Right renal pelvis (tissue), 4 donors: ENCODE measurements at regions not wholly inside any gene's neighbourhood (a gene's known extent, or its start where the extent isn't known, plus 50 kb on each side); places are given as distances from the start of the nearest gene placed in this dataset.

Source experiments
- DNase-seq, 4 donors: peaks; one replicate each; pipeline ENCODE4 v3.0.0-alpha.2; 2013; ENCODE audit warnings: low read depth in 4 of 4, low spot score in 3 of 4, missing footprints in 1 of 4

DNA sequence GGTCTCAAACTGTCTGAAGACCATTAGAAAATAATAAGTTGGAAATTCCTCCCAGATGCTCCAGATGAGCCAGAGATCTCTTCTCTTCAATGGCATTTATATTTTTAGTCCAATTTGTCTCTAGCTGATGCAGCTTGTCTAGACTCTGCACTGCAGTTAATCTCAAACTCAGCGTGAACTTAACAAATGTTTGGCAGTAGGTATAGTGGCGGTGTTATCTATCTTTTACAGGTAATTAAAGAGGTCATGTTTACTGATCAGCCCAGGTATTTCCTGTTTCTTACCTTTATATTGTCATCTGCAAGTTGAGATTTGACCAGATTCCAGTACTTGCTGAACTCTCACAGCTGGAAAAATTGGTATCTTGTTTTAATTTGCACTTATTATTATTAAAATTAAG is 1024.5 kb upstream of the ADGRL2 start:
- no peak for DNase-seq

DNA sequence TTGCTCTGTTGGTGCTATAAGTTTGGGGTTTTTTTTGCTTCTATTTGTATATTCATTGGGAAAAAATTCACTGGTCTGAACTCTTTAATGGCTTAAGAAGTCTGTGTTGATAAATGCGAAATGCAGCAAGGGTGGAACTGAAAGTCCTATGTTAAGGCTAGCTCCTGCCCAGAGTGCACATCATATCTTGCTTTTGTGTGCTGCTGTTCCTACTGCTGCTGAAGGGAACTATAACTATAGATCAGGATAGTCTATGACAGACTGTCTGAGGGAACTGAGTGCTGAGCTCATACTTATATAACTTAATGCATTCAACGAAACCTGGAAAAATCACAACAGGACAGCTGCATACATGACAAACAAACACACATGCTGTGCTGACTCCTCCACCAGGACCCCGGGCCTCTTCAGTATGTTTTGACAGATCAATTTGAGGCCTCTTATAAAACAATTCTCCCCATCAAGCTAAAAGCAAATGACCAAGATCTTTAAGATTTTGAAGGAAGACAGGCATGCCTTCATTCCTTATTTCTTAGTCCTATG is 1031.5 kb upstream of the ADGRL2 start:
- DNase-seq = no peak

DNA sequence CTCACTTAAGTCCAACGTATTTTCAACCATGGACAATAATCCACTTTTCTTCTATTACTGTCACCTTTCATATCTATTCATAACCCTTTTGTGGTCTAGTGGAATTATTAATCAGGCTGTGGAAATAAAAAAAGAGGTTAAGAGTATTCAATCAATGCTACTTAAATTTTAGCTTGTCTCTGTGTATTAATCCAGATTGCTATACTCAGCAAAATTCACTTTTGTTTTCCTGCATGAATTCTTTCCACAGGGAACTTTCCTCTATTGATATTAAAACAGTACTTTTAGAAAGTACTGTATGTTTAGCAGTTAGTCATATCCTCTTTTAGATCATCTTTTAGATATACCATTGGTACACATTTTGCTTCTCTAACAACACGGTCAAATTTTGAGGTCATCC is 1033.0 kb upstream of the ADGRL2 start:
- DNase-seq = no peak

DNA sequence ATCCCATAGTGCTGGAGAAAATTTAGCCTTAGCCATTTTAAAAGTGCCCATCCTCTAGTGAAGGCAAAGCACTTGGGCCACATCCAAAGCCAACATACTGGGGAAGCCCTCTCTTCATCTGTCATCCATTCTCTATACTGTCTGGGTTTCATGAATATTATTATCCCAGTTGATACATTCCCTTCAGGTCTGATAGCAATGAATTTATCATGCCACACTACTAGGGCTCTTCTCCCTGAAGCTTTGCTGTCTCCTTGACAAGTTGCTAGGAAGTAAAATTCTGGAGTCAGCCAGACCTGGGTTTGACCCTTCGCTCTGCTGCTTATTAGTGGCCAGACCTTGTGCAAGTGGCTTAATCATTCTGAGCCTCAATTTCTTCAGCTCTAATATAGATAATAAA is 1041.4 kb upstream of the ADGRL2 start:
- no peak for DNase-seq

DNA sequence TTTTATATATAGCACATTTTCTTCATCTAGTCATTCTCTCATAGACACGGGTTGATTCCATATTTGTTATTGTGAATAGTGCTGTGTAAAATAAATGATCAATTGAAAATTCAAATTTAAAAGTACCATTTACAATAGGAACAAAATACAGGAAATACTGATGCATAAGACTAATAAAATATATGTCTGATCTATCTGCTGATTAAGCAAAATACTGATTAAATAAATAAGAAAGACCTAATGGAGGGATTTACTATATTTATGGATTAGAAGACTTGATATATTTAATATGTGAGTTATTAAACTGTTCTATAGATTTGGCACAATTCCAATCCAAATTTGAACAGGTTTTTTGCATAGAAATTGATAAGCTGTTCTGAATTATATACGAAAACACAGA is 1044.8 kb upstream of the ADGRL2 start:
- DNase-seq = no peak

DNA sequence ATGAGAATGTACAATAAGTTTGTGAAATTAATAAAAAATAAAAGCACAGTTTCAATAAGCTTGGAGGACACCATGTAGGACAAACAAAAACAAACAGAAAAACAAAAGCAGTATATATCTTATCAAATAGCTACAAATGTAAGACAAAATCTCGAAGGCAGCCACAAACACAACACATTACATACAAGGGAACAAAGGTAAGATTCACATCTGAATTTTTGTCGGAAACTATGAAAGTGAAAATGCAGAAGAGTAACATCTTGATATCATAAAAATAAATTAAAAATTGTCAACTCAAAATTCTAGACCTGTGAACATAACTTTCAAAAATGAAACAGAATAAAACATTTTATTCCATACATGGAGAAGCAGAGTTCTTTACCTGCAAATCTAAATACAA is 1049.5 kb upstream of the ADGRL2 start:
- DNase-seq = no peak

DNA sequence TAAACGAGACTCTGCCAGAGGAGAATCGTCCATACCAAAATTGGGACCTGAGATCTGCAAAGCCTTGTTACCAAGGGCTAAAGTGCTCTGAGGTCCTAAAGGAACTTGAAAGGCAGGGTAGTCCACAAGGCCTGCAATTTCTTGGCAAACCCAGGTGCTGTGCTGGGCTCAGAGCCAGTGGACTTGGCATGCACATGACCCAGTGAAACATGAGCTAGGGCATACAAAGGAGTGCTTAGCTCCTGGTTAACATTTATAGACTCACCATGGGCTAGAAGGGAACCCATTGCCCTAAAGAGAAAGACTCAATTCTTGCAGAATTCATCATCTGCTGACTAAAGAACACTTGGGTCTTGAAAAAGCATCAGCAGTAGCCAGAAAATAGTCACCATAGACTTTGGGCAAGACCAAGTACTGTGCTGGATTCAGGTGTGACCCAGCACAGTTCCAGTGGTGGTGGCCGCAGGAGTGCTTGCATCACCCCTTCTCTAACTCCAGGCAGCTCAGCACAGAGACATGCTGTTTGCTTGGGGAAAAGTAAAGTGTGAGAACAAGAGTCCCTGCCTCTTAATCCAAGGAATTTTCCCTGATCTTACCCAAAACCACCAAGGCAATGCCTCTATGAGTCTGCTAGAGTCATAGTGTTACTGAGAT is 1069.4 kb upstream of the ADGRL2 start:
- no peak for DNase-seq

DNA sequence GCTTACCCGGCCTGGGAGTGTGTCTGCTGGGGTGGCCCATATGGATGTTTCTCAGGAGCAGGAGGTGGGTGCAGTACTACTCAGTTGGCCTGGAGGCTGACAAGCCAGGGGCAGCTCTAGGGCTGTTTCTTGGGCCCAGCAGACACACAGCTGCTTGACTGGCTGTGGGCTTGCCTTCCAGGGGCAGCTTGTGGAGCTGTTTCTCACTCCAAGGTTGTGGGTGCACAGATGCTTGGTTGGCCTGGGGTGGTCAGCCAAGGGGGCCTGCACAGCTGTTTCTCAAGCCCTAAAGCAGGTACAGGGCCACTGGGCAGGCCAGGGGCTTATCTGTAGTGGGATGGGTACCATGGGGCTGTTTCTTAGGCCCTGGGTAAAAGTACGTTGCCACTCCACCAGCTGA is 1078.1 kb upstream of the ADGRL2 start:
- no peak for DNase-seq

DNA sequence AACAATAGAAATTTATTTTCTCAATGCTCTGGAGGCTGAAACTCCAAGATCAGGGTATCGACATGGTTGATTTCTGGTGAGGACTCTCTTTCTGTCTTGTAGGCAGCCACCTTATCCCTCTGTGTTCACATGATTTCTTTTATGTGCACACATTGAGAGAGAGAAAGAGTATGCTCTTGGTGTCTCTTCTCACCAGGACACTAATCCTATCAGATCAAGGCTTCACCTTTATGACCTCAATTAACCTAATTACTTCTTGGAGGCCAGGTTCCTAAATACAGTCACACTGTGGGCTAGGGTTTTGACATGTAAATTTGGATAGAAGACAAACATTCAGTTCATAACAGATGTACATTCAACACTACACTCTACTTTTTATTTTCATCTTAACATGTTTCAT is 1094.2 kb upstream of the ADGRL2 start:
- no peak for DNase-seq

DNA sequence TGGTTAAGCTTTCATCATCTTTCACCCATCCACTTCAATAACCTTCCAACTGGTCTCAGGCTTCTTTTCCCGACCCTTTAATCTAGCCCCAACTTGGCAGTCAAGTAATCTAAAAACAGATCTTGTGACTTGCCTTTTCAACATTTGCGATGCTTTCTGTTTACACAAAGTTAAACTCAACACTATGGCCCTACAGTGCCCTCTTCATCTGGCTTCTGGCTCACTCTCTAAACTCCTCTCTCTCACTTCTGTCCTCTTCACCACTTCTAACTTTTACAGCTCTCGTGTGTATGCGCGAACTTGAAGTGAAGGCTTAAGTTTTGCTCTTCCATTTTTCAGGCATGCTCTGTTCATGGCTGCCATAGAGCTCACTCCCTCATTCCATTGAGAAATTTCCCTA is 1122.3 kb upstream of the ADGRL2 start:
- DNase-seq = no peak

DNA sequence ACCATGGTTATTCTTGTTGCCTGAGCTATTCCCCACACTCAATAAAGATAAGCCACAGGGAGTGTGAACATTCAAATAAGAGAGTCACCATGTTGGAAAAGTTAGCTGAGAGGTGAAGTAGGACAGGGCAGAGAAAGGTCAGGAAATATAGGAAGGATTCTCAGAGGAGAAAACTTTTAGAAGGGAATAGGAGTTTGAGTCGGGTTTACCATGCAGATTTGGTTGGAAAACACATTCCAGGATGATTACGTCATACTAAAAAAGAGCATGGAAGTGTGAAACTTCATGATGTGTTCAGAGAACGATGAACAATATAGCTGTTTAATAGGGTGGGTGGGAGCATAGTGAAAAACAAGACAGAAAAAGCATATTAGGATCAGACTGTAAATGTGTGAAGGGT is 1125.3 kb upstream of the ADGRL2 start:
- DNase-seq = no peak

DNA sequence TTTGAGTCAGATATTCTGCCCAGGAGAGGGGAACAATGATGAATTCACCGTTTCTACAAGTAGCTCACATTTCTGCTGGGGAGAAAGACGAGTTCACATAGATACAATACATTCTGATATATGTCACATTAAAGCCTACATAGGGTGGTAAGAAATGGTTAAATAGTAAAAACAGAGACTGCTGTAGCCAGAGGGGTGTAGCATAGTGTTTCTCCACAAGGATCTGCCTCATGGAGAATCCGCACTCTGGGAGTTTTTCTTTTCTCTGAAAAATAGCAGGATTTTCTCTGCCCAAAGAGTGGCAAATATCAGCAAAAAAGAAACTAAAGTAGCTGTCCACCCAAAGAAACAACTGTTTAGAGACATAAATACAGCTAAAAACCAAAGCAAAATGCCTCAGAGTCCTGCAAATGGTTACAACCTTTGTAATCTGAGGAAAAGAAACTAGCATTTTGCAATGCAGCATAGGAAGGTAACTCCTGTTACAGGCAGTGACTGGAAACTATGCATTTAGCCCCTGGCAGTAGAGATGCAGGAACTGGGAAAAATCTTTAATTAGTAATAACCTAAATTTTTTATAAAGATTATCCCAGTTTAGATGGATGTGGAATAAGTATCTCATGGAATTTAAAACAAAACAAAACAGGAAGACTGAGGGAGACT is 1126.7 kb upstream of the ADGRL2 start:
- DNase-seq = no peak

DNA sequence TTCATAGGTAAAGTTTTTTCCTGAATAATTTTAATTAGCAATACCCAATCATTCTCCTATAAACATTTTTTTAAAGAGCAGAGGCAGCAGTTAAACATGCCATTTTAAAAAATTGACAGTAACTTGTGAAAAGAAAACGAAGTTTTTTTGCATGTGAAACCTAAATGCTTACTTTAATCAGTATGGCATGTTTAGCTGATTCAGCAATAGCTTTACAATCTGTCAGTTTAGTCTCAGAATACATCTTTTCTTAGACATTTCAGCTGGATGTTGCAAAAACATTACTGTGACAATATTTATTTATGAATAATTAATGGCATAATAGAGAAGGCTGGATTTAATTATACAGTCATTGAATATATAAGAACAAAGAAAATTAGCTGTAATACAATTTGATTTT is 1132.4 kb upstream of the ADGRL2 start:
- no peak for DNase-seq

DNA sequence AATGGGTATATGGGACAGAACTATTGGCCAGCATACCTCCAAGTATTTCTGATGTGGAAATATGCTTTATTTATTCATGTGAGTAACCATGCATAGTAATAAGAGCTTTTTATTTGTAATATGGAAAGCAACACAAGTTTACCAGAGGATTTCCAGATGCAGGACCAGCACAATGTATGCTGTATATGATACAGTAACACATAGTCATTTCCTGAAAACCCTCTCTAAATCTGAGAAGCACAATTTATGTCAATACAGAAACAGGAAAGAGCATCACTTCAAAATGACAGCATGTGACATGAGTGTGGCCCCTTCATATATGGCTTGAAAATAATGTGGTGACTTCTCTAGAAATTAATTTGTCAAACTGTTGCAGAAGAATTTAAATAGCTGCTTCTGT is 1134.7 kb upstream of the ADGRL2 start:
- no peak for DNase-seq

DNA sequence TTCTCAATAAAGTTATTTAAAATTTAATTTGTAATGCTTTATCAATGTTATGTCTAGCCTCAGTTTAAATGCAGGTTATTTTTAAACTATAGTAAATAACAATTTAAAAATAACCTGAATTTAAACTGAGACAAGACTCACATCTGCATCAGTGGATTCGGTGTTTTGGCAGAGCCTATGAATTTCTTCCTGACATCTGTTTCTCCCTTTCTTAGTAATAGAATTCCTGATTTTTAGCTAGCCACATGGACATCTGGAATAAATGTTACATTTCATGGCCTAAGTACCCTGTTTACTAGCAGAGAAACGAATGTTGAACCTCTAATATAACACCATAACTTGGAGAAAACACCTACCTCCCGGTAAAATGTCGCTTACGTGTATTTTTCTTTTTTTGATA is 1141.6 kb upstream of the ADGRL2 start:
- no peak for DNase-seq

DNA sequence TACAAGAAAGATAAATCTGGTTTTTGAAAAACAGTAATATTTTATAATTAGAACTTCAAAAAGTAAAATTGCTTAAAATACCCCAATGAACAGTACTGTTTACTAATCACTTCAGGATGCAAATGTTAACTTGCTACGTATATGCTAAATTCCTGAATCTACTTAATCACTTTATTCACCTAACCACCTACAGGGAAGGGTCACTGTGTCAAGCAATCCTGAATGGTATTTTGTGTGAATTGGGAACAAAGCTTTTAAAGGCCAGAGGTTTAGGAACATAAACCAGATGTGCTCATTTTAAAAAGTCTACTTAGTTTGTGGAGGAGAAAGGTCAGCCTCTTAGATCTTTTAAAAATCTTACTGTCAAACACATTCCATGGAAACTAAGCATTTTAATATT is 1143.0 kb upstream of the ADGRL2 start:
- no peak for DNase-seq

DNA sequence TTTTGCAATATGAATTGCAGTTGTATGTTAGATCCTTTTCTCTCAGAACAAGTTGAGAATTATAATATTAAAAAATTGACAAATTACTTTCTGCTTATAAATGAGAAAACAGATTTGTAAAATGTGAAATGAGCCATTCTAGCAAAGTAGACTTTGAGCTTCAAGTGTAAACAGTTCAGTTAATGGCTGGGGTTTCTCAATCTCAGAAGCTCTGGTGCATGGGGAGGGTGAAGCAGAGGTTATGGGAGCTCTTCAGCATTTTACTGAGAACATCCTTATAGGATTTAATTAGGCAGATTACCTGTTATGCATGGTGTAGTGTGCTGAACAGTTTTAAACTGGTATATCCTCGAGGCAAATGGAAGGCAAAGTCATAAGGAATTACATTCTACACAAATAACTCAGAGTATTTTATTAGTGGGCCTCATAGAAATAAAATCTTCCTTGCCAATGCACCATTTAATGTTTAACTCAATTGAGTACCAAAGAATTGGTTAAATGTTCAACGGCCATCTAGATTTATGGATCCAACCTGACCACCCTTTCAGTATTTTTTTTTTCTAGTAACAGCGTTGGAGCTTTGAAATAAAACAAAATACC is 1143.6 kb upstream of the ADGRL2 start:
- DNase-seq = no peak

DNA sequence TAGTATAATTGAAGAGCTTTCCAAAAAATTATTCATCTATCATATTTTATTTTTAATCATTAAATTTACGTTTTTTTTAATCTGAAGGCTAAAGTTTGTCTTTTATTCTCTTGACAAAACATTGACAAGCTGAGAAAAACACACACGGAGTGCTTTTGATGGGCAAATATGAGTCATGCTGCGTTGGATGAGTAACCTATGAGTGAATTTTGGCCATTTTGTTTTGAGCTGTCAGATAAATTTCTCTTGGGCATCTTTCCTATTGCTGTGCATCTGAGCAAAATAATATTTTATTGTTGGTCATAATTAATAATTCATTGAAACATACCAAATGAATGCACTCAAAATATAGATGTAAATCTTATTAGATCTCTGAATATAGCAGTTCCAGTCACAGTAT is 1144.1 kb upstream of the ADGRL2 start:
- DNase-seq = no peak

DNA sequence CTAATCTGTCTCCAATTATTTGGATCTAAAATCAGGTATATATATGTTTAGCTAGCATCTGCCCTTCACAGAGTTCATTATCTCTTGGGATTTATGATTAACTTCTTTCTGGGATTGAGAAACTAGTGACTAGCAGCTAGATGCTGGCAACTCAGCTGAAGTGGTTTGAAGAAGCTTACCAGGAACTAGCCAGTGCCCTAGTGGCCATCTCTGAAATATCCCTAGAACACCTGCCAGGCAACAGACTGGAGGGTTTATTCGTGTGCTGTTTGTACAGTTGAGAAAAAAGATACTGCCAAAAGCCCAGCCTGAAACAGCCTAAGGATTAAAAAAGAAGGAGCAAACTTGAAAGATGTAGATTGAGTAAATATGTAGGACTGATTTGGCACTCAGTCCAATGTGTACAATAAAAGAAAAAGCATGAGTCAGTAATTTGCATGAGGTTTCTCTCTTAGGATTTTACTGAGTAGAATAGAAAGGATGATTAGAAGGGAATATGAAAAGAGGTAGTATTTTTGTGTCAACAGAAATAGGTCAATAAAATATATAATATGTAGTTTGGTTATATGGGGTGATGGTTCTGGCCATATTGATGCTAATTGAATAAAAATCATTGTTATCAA is 1144.6 kb upstream of the ADGRL2 start:
- DNase-seq = no peak

DNA sequence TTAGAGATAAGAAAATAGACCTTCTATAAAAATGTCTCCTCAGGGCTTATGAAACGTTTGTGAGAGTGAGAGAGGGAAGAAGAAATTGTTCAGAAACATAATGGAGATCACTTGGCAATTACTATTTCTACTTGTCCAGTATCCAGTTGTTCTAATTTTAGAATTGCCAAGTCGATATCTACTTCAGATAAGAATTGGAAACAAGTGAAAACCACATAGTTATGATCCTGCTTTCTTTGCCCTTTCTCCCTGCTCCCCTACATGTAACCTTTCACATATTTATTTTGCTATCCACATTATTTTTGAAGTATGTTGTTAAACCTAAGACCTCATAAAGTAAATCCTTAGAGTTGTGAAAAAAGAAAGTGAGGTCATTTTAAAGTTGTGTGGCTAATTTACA is 1154.7 kb upstream of the ADGRL2 start:
- DNase-seq = no peak

DNA sequence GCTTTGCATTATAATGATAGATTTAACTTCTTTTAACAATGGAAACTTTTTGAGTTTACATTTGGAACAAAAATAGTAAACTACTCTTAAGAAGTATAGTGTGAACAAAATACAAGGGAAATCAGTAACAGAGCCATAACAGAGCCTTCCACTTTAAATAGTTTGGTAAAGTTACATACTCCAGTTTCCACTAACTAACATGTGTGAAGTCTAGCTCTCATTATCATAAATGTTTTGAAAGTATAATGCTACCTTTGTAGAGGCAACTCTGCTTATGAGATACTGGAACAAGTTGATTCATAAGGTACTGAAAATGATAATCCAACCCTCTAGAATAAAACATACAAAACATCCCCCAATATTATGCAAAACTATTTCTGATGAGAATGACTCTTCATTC is 1155.1 kb upstream of the ADGRL2 start:
- no peak for DNase-seq

DNA sequence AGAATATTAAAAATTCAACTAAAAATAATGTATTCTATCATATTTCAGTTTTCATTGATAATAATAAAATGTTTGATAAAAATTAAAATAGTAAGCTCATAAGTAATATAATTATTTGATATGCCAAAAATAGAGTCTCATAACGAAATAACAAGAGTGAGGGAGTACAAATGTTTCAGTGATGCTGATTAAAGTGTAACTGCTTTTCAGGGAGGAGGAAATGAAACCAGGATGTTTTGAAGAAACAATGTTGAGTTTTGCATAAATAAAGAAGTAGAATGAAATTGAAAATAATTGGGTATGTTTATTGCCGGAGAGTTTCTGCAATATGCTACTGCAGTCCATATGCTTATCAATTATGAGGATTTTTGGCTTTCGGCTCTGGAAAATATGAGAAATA is 1159.8 kb upstream of the ADGRL2 start:
- DNase-seq = no peak
